ENCODE measurements at regions not wholly inside any gene's neighbourhood (a gene's known extent, or its start where the extent isn't known, plus 50 kb on each side); places are given as distances from the start of the nearest gene placed in this dataset.

DNA sequence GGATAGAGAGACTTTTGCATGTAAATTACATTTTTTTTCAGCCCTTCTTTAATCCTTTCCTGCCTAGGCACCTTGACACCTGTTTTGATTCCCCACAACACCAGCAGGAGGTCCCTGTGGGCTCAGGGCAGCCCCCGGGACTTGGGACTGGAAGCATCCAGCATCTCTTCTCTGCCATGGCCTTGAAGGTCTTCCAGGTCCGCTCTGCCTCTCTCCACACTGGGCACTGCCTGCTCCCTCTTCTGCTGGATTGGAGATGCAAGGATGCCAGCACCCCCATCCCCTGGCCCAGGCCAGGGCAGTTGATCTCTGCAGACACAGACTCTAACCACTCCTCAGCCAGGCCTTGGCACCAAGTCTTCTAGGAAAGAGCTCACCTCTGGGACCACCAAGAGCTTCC lies 134.5 kb upstream of the C14orf180 start:
- 95% methylated on average over 2 of the region's 2 CpGs for WGBS
- H3K36me3 ChIP-seq, result no peaks in the 10 kb centered on the region
- no peaks in the 10 kb centered on the region for H3K9me3 ChIP-seq
- intact Hi-C loops (cut with DNase I), result no loop called here
- H3K27me3 ChIP-seq (replicated peaks; ENCODE audit: insufficient read depth), result peaks cover 10% of the 10 kb centered on the region
- TF ChIP-seq POLR2A (IDR thresholded peaks at IDR 0.05), result no peak
- TF ChIP-seq, protein P1, sequence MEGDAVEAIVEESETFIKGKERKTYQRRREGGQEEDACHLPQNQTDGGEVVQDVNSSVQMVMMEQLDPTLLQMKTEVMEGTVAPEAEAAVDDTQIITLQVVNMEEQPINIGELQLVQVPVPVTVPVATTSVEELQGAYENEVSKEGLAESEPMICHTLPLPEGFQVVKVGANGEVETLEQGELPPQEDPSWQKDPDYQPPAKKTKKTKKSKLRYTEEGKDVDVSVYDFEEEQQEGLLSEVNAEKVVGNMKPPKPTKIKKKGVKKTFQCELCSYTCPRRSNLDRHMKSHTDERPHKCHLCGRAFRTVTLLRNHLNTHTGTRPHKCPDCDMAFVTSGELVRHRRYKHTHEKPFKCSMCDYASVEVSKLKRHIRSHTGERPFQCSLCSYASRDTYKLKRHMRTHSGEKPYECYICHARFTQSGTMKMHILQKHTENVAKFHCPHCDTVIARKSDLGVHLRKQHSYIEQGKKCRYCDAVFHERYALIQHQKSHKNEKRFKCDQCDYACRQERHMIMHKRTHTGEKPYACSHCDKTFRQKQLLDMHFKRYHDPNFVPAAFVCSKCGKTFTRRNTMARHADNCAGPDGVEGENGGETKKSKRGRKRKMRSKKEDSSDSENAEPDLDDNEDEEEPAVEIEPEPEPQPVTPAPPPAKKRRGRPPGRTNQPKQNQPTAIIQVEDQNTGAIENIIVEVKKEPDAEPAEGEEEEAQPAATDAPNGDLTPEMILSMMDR (IDR thresholded peaks at IDR 0.05), result no peak
- TF ChIP-seq POLR2AphosphoS5 (IDR thresholded peaks at IDR 0.05), result no peak
- no peak overlapping the region for H3K27ac ChIP-seq
- no peak overlapping the region for H3K4me3 ChIP-seq
- no peak for DNase-seq (ENCODE audit: low spot score)
- H3K4me1 ChIP-seq (replicated peaks), result no peaks in the 10 kb centered on the region

DNA sequence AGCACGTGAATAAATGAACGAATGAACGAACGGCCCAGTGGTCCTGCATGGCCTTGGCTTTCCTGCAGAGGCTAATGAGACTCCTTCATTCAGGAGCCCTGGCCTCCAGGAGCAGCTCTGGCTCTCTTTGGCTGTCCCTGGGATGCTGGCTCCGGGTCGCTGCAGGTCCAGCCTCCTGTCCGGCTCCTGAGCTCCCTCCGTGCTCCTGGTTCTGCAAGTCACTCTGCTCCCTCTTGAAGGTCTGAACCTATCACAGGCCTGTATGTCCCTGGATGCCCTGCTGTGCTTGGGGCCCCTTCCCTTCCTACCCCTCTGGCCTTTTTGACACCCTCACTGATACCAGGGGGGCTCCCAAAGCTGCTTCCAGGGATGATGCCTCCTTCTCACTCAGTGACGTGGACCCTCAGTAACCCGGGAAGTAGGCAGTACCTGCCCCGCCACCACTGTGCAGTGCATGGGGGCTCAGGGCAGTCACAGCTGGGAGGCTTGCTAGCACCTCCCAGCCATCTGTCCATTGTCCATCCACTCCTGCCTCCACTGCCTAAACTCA lies 133.7 kb upstream of the C14orf180 start:
- TF ChIP-seq, protein P1 (IDR thresholded peaks at IDR 0.05), result no peak
- TF ChIP-seq POLR2A (IDR thresholded peaks at IDR 0.05) (no peak), POLR2AphosphoS5 (IDR thresholded peaks at IDR 0.05) (no peak)
- intact Hi-C loops (cut with DNase I), result no loop called here
- Histone ChIP-seq H3K9me3 (no peaks in the 10 kb centered on the region), H3K4me1 (replicated peaks) (no peaks in the 10 kb centered on the region), H3K36me3 (no peaks in the 10 kb centered on the region), H3K27me3 (replicated peaks; ENCODE audit: insufficient read depth) (peaks cover 10% of the 10 kb centered on the region), H3K27ac (no peak overlapping the region), H3K4me3 (no peak overlapping the region)
- no peak for DNase-seq (ENCODE audit: low spot score)
- 84% methylated on average over 11 of the region's 11 CpGs for WGBS

- no peaks in the 10 kb centered on the region for H3K4me1 ChIP-seq (replicated peaks)
- DNase-seq (ENCODE audit: low spot score), result no peak
- H3K36me3 ChIP-seq, result no peaks in the 10 kb centered on the region
- no peak overlapping the region for H3K27ac ChIP-seq
- no peaks in the 10 kb centered on the region for H3K9me3 ChIP-seq
- no peak overlapping the region for H3K4me3 ChIP-seq
- H3K27me3 ChIP-seq (replicated peaks; ENCODE audit: insufficient read depth), result peaks cover 10% of the 10 kb centered on the region
- intact Hi-C loops (cut with DNase I), result no loop called here
- TF ChIP-seq POLR2AphosphoS5 (IDR thresholded peaks at IDR 0.05) (no peak), POLR2A (IDR thresholded peaks at IDR 0.05) (no peak)
- 96% methylated on average over 6 of the region's 6 CpGs for WGBS
Measured at GRCh38 chr14:104446611-104447010, 133.0 kb upstream of the C14orf180 start.

DNA sequence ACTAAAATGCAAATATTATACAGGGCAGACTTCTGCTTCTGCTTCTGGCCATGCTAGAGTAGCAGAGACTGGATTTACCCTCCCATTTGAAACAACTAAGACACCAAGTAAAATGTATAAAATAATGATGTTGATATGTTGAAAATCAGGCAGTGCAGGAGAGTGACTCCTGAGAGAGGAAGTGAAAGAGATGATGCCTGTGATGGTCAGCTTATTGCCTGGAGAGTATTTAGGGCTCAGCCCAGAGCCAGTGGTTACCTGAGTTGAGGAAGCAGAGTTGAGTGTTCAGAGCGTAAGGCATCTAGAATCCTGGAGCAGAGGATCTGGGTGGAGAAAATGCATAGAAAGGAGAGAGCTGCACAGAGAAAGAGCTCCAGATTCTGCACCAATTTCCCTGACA lies 131.8 kb upstream of the C14orf180 start:
- Histone ChIP-seq H3K36me3 (no peaks in the 10 kb centered on the region), H3K4me1 (replicated peaks) (no peaks in the 10 kb centered on the region), H3K27me3 (replicated peaks; ENCODE audit: insufficient read depth) (peaks cover 10% of the 10 kb centered on the region), H3K27ac (no peak overlapping the region), H3K4me3 (no peak overlapping the region), H3K9me3 (no peaks in the 10 kb centered on the region)
- intact Hi-C loops (cut with DNase I), result no loop called here
- no peak for DNase-seq (ENCODE audit: low spot score)
- TF ChIP-seq POLR2AphosphoS5 (IDR thresholded peaks at IDR 0.05) (no peak), POLR2A (IDR thresholded peaks at IDR 0.05) (no peak)
- TF ChIP-seq, protein P1 (IDR thresholded peaks at IDR 0.05), result no peak
- WGBS, result 80% methylated on average over 1 of the region's 1 CpG

DNA sequence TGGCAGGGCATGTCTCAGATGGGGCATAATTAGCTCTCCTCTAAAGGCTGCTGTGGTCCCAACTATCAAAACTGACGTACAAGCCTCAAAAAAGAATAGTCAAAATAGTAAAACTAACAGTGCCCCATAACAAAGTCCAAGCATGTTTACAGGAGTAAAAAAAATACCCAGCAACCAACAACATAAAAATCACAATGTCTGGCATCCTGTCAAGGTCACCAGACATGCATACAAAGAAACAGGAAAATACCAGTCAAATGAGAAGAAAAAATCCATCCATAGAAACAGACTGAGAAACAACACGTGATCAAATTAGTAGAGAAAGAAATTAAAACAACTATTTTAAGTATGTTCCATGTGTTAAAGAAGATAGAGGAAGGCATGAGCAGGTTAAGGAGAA lies 131.2 kb upstream of the C14orf180 start:
- Histone ChIP-seq H3K36me3 (no peaks in the 10 kb centered on the region), H3K9me3 (no peaks in the 10 kb centered on the region), H3K4me1 (replicated peaks) (no peaks in the 10 kb centered on the region), H3K27ac (no peak overlapping the region), H3K27me3 (replicated peaks; ENCODE audit: insufficient read depth) (peaks cover 10% of the 10 kb centered on the region), H3K4me3 (no peak overlapping the region)
- intact Hi-C loops (cut with DNase I), result no loop called here
- no peak for DNase-seq (ENCODE audit: low spot score)
- 66% methylated on average over 2 of the region's 2 CpGs for WGBS
- TF ChIP-seq POLR2AphosphoS5 (IDR thresholded peaks at IDR 0.05), result no peak
- TF ChIP-seq POLR2A (IDR thresholded peaks at IDR 0.05), result no peak
- TF ChIP-seq, protein P1 (IDR thresholded peaks at IDR 0.05), result no peak
